Panc1 (cell line): ENCODE measurements at regions not wholly inside any gene's neighbourhood (a gene's known extent, or its start where the extent isn't known, plus 50 kb on each side); places are given as distances from the start of the nearest gene placed in this dataset.

Experiments used
- ATAC-seq: fragments of 200-7000 bp; cut with Tn5 transposase; 2 replicates; pipeline ENCODE4 v1.9.1; 2020; ENCODE audit warnings: mild to moderate bottlenecking, moderate library complexity
- BruUV-seq: library from RNA; stranded (reverse); fragments of 400-500 nt; replicated peaks from 2 replicates; lab custom pipeline; 2021; lab: Mats Ljungman, UMichigan
- CTCF ChIA-PET: fragments of 300-600 bp; sonication (Branson Sonifier 250); formaldehyde crosslinking; loops from one replicate; lab custom pipeline; 2022; ENCODE audit warnings: antibody characterized with exemption; lab: Charles Lee
- POLR2A ChIA-PET: fragments of 300-600 bp; sonication (Branson Sonifier 250); formaldehyde crosslinking; loops from one replicate; lab custom pipeline; 2022; ENCODE audit warnings: antibody characterized with exemption; lab: Charles Lee
- DNase-seq: peaks from one replicate; pipeline ENCODE4 v3.0.0-alpha.2; 2010; ENCODE audit warnings: low read depth, low spot score
- H3K27ac ChIP-seq: 2 replicates; pipeline ENCODE4 v1.5.1; 2011; ENCODE audit warnings: mild to moderate bottlenecking, low read length, inconsistent platforms
- H3K27me3 ChIP-seq: fragments of 200-500 bp; sonication (Bioruptor generic); 2 replicates; pipeline ENCODE4 v1.6.0; 2014; ENCODE audit warnings: low read length, inconsistent platforms; ENCODE audit not compliant: control insufficient read depth, insufficient read depth
- H3K36me3 ChIP-seq: fragments of 200-500 bp; sonication (Bioruptor generic); 2 replicates; pipeline ENCODE4 v1.5.1; 2014; ENCODE audit warnings: inconsistent platforms, mild to moderate bottlenecking, low read length, moderate library complexity; ENCODE audit not compliant: control insufficient read depth, insufficient read depth
- H3K4me1 ChIP-seq: 2 replicates; pipeline ENCODE4 v1.5.1; 2011; ENCODE audit warnings: inconsistent platforms, mild to moderate bottlenecking, low read length, moderate library complexity; ENCODE audit not compliant: control insufficient read depth, insufficient read depth
- H3K4me3 ChIP-seq, 2 experiments: 2 replicates each; pipeline ENCODE4 v1.5.1; 2011 to 2012; ENCODE audit warnings: low read depth in 2 of 2, low read length in 2 of 2, mild to moderate bottlenecking in 2 of 2, inconsistent platforms in 1 of 2, moderate library complexity in 1 of 2
- H3K9me3 ChIP-seq: fragments of 200-500 bp; sonication (Bioruptor generic); 2 replicates; pipeline ENCODE4 v1.5.1; 2014; ENCODE audit warnings: low read depth, mild to moderate bottlenecking, inconsistent platforms, low read length, moderate library complexity; ENCODE audit not compliant: control insufficient read depth, insufficient read depth
- CTCF ChIP-seq: fragments of 450-650 bp; IDR thresholded peaks from 2 replicates; pipeline ENCODE4 v1.5.1; 2017; ENCODE audit warnings: mild to moderate bottlenecking
- POLR2AphosphoS5 ChIP-seq: IDR thresholded peaks from 2 replicates; pipeline ENCODE4 v1.6.1; 2012; ENCODE audit warnings: mild to moderate bottlenecking, low read depth, low read length, moderate library complexity
- REST ChIP-seq, 2 experiments: IDR thresholded peaks; 2 replicates each; pipeline ENCODE4 v1.6.1; 2011 to 2012; ENCODE audit warnings: low read depth in 2 of 2, control low read depth in 1 of 2, low read length in 1 of 2, mild to moderate bottlenecking in 1 of 2, moderate library complexity in 1 of 2; ENCODE audit not compliant: insufficient read depth in 1 of 2
- SIN3A ChIP-seq: IDR thresholded peaks from 2 replicates; pipeline ENCODE4 v1.6.1; 2012; ENCODE audit warnings: low read depth, mild to moderate bottlenecking, low read length, moderate library complexity, borderline replicate concordance; ENCODE audit not compliant: insufficient read depth
- TCF7L2 ChIP-seq: IDR thresholded peaks from 2 replicates; pipeline ENCODE4 v1.6.1; 2011; ENCODE audit warnings: mild to moderate bottlenecking, low read depth, low read length, inconsistent platforms
- in situ Hi-C: cut with HindIII; loops from 2 replicates; pipeline ENCODE4 v1.10.0; 2016; ENCODE audit warnings: low sequenced_read_pairs, low pct_unique_long_range_greater_than_20kb
- intact Hi-C: fragments of 100-400 bp; cut with micrococcal nuclease; formaldehyde crosslinking; loops from one replicate; pipeline ENCODE4 v1.10.0; 2022; ENCODE audit not compliant: unreplicated experiment

GRCh38 chr9:81823672-81824554 is 104.3 kb upstream of the SPATA31D4 start:
- no peaks in the 10 kb centered on the region for H3K27me3 ChIP-seq
- intact Hi-C loops = no loop called here

More at GRCh38 chr9:81823672-81824554, 104.3 kb upstream of the SPATA31D4 start:
- DNase-seq (no peak), ATAC-seq (no peak)
- TF ChIP-seq SIN3A (no peak), REST (IDR thresholded peaks at IDR 0.05; ENCODE audit: insufficient read depth in 1 of 2, low read depth in 2 of 2, low read length in 1 of 2) (no peak), TCF7L2 (no peak), POLR2AphosphoS5 (no peak), CTCF (no peak)
- ChIA-PET CTCF (no interaction called here), POLR2A (no interaction called here)
- Histone ChIP-seq H3K36me3 (no peaks in the 10 kb centered on the region), H3K27ac (no peak overlapping the region), H3K4me1 (no peaks in the 10 kb centered on the region), H3K9me3 (no peaks in the 10 kb centered on the region), H3K4me3 (no peak overlapping the region)
- in situ Hi-C loops = no loop called here
- no TSS peak for BruUV-seq
